HG03095 (cell line): ENCODE measurements at regions not wholly inside any gene's neighbourhood (a gene's known extent, or its start where the extent isn't known, plus 50 kb on each side); places are given as distances from the start of the nearest gene placed in this dataset.
"Not testable (repeated sequence)": the region's sequence is repeated elsewhere in the genome, so short reads cannot be mapped to it uniquely, and the experiment has no call there.

Source experiments
- ATAC-seq: cut with Tn5 transposase; IDR thresholded peaks from one replicate; pipeline ENCODE4 v1.9.1; 2021; ENCODE audit warnings: moderate library complexity; ENCODE audit not compliant: unreplicated experiment

- no peak for ATAC-seq
Observed at GRCh38 chr6:8969747-8970146, 534.4 kb upstream of the SLC35B3 start.

GRCh38 chr6:8958894-8959511 lies 523.7 kb upstream of the SLC35B3 start:
- ATAC-seq = no peak

- ATAC-seq = no peak
Observed at GRCh38 chr6:8953310-8953709, 518.0 kb upstream of the SLC35B3 start.

GRCh38 chr6:8948733-8949132 lies 513.4 kb upstream of the SLC35B3 start:
- no peak for ATAC-seq

- no peak for ATAC-seq
Observed at GRCh38 chr6:8947900-8948299, 512.6 kb upstream of the SLC35B3 start.

GRCh38 chr6:8944548-8944947 lies 509.2 kb upstream of the SLC35B3 start:
- ATAC-seq = no peak

GRCh38 chr6:8943073-8943472 lies 507.7 kb upstream of the SLC35B3 start:
- no peak for ATAC-seq

- no peak for ATAC-seq
Observed at GRCh38 chr6:8941577-8941976, 506.2 kb upstream of the SLC35B3 start.

GRCh38 chr6:8940356-8940755 lies 505.0 kb upstream of the SLC35B3 start:
- no peak for ATAC-seq

GRCh38 chr6:8939615-8940014 lies 504.3 kb upstream of the SLC35B3 start:
- no peak for ATAC-seq

GRCh38 chr6:8934318-8934717 lies 499.0 kb upstream of the SLC35B3 start:
- ATAC-seq = no peak

GRCh38 chr6:8930009-8930408 lies 494.7 kb upstream of the SLC35B3 start:
- ATAC-seq = no peak

GRCh38 chr6:8920244-8920643 lies 484.9 kb upstream of the SLC35B3 start:
- ATAC-seq = not testable (repeated sequence)

GRCh38 chr6:8918196-8918595 lies 482.9 kb upstream of the SLC35B3 start:
- no peak for ATAC-seq

- no peak for ATAC-seq
Observed at GRCh38 chr6:8914700-8915099, 479.4 kb upstream of the SLC35B3 start.

- no peak for ATAC-seq
Observed at GRCh38 chr6:8908638-8909037, 473.3 kb upstream of the SLC35B3 start.

- no peak for ATAC-seq
Observed at GRCh38 chr6:8906699-8907098, 471.4 kb upstream of the SLC35B3 start.

GRCh38 chr6:8905757-8906156 lies 470.4 kb upstream of the SLC35B3 start:
- no peak for ATAC-seq

- no peak for ATAC-seq
Observed at GRCh38 chr6:8904754-8905153, 469.4 kb upstream of the SLC35B3 start.

GRCh38 chr6:8900056-8900455 lies 464.7 kb upstream of the SLC35B3 start:
- ATAC-seq = no peak

- ATAC-seq = no peak
Observed at GRCh38 chr6:8889514-8889913, 454.2 kb upstream of the SLC35B3 start.

- no peak for ATAC-seq
Observed at GRCh38 chr6:8888468-8888867, 453.1 kb upstream of the SLC35B3 start.

GRCh38 chr6:8881663-8882062 lies 446.3 kb upstream of the SLC35B3 start:
- ATAC-seq = no peak
